Bronchial epithelial cell (primary cell): ENCODE measurements at regions not wholly inside any gene's neighbourhood (a gene's known extent, or its start where the extent isn't known, plus 50 kb on each side); places are given as distances from the start of the nearest gene placed in this dataset.
A peak's percentile ranks its signal among the peaks of the same experiment; 100 is the strongest.
"Not testable (repeated sequence)": the region's sequence is repeated elsewhere in the genome, so short reads cannot be mapped to it uniquely, and the experiment has no call there.

Experiments used
- DNase-seq: peaks from one replicate; pipeline ENCODE4 v3.0.0-alpha.2; 2010; ENCODE audit warnings: low read depth
- FAIRE-seq: peaks from 2 replicates; lab custom pipeline; 2011; peaks lifted over from hg19 to GRCh38; lab: Jason Lieb, UNC
- H3K27me3 ChIP-seq: 2 replicates; pipeline ENCODE4 v1.5.1; 2011; ENCODE audit warnings: low read length; ENCODE audit not compliant: control insufficient read depth, insufficient read depth
- H3K36me3 ChIP-seq: 2 replicates; pipeline ENCODE4 v1.5.1; 2011; ENCODE audit warnings: low read length; ENCODE audit not compliant: control insufficient read depth, insufficient read depth
- H3K4me3 ChIP-seq: 2 replicates; pipeline ENCODE4 v1.5.1; 2011; ENCODE audit warnings: mild to moderate bottlenecking, low read depth, low read length, control low read depth
- TF ChIP-seq, protein P1 (sequence below): IDR thresholded peaks from 2 replicates; pipeline ENCODE4 v1.5.1; 2011; ENCODE audit warnings: mild to moderate bottlenecking, moderate library complexity, low read length, control low read depth, inconsistent platforms; ENCODE audit not compliant: insufficient read depth, severe bottlenecking

DNA sequence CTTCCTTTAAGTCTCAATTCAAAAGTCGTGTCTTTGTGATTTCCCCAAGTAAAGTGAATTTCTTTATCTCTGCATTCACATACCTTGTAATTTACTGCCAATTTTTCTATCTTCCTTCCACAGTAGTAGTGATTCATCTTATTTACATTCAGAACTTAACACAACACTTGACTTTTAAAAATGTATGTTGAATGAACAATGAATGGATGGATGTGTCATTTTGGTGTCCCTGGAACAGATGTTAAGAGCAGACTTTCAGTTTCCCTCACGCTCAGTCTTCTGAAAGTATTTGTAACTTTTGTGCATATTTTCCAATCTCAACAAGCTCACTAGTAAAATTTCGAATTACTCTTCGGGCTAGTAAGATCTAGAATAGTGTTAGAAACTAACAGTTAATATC is 352.0 kb downstream of the HHIPL2 start:
- Histone ChIP-seq H3K36me3 (no peaks in the 10 kb centered on the region), H3K4me3 (no peak overlapping the region), H3K27me3 (no peaks in the 10 kb centered on the region)
- TF ChIP-seq, protein P1, sequence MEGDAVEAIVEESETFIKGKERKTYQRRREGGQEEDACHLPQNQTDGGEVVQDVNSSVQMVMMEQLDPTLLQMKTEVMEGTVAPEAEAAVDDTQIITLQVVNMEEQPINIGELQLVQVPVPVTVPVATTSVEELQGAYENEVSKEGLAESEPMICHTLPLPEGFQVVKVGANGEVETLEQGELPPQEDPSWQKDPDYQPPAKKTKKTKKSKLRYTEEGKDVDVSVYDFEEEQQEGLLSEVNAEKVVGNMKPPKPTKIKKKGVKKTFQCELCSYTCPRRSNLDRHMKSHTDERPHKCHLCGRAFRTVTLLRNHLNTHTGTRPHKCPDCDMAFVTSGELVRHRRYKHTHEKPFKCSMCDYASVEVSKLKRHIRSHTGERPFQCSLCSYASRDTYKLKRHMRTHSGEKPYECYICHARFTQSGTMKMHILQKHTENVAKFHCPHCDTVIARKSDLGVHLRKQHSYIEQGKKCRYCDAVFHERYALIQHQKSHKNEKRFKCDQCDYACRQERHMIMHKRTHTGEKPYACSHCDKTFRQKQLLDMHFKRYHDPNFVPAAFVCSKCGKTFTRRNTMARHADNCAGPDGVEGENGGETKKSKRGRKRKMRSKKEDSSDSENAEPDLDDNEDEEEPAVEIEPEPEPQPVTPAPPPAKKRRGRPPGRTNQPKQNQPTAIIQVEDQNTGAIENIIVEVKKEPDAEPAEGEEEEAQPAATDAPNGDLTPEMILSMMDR: no peak
- DNase-seq (peak; percentile 28), FAIRE-seq (no peak)

DNA sequence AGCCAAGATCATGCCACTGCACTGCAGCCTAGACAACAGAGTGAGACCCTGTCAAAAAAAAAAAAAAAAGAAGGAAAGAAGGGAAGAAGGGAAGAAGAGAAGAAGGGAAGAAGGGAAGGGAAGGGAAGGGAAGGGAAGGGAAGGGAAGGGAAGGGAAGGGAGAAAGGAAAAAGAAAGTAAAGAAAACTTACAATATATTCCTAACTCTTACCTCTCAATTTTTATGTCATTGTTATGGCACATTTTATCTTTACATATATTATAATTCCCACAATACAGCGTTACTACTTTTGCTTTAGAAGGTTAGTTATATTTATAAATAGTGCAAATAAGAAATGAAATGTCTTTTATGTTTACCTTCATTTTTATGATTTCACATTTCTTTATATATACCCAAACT is 358.7 kb downstream of the HHIPL2 start:
- no peak overlapping the region for H3K4me3 ChIP-seq
- no peak for DNase-seq
- no peaks in the 10 kb centered on the region for H3K36me3 ChIP-seq
- no peak for FAIRE-seq
- TF ChIP-seq, protein P1: no peak
- H3K27me3 ChIP-seq: no peaks in the 10 kb centered on the region

DNA sequence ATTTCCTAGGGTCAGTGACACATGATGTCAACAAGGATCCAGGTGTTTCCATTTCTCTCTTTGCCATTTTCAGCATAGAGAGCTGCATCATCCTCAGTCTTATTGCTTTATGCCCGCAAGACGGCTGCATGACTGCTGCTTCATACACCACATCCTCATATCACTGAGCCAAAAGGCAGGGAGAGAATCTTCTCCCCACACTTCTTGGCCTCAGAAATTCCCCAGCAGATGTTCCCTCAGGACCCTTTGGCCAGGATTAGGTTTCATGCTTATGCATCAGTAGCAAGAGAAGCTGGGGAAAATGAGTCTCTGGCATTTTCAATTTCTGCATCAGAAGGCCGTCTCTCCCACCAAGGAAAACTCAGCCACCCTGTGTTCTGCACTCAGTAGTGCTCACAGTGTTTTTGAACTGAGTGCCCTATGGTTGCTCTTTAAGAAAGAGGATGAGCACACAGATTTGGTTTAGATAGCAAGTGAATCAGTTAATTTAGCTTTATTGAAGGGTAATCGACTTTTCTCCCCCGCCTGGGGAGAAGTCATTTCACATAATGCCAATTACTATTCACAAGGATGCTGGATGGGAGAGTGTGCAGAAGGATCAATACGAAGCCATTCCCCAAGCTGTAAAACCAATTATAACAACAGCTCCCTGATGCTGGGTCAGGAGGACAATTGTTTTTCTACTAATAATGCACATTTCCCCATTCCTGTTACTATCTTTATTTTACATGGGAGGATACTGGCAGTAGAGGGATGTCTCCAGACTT is 360.2 kb downstream of the HHIPL2 start:
- H3K27me3 ChIP-seq: no peaks in the 10 kb centered on the region
- H3K4me3 ChIP-seq: no peak overlapping the region
- H3K36me3 ChIP-seq: no peaks in the 10 kb centered on the region
- TF ChIP-seq, protein P1: no peak
- FAIRE-seq: no peak
- DNase-seq: no peak

DNA sequence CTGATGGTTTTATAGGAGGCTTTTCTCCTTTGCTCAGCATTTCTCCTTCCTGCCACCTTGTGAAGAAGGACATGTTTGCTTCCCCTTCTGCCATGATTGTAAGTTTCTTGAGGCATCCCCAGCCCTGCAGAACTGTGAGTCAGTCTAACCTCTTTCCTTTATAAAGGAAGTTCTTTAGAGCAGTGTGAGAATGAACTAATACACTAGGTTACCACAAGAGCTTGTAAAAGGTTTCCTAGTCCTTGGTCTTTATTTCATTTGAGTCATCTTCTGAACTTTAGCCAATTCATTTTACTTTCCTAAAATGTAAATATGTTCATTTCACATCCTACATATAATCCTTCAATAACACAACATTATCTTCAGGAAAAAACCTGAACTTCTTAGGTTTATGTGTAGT is 365.3 kb downstream of the HHIPL2 start:
- FAIRE-seq (no peak), DNase-seq (peak; percentile 44)
- H3K4me3 ChIP-seq: no peak overlapping the region
- H3K27me3 ChIP-seq: no peaks in the 10 kb centered on the region
- TF ChIP-seq, protein P1: no peak
- no peaks in the 10 kb centered on the region for H3K36me3 ChIP-seq

DNA sequence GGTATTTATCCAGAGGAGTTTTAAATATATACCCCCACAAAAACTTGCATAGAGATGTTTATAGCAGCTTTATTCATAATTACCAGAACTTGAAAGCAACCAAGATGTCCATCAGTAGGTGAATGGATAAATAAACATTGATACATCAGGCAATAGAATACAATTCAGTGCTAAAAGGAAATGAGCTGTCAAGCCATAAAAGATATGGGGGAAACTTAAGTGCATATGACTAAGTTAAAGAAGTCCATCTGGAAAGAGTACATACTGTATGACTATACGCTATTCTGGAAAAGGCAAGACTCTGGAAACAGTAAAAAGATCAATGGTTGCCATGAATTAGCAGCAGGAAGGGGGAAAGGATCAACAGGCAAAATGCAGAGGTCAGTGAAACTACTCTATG is 366.7 kb downstream of the HHIPL2 start:
- DNase-seq (no peak), FAIRE-seq (no peak)
- no peak overlapping the region for H3K4me3 ChIP-seq
- H3K27me3 ChIP-seq: no peaks in the 10 kb centered on the region
- no peaks in the 10 kb centered on the region for H3K36me3 ChIP-seq
- TF ChIP-seq, protein P1: no peak

DNA sequence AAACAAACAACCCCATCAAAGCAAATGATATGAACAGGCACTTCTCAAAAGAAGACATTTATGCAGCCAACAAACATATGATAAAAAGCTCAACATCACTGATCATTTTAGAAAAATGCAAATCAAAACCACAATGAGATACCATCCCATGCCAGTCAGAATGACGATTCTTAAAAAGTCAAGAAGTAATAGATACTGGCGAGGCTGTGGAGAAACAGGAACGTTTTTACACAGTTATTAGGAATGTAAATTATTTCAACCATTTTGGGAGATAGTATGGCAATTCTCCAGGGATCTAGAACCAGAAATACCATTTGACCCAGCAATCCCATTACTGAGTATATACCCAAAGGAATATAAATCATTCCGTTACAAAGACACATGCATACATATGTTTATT is 370.4 kb downstream of the HHIPL2 start:
- not testable (repeated sequence) for FAIRE-seq, DNase-seq

More for the DNA sequence above, 370.4 kb downstream of the HHIPL2 start:
- not testable (repeated sequence) for H3K4me3 ChIP-seq, H3K36me3 ChIP-seq, H3K27me3 ChIP-seq
